OCI-LY3 (cell line): ENCODE measurements at regions not wholly inside any gene's neighbourhood (a gene's known extent, or its start where the extent isn't known, plus 50 kb on each side); places are given as distances from the start of the nearest gene placed in this dataset.

Source experiments
- EZH2phosphoT487 ChIP-seq: fragments of 200-600 bp; shearing (Covaris generic); IDR thresholded peaks from 2 replicates; pipeline ENCODE4 v1.6.1; 2018; ENCODE audit warnings: antibody characterized with exemption, mixed run types, low read depth
- TF ChIP-seq, protein P1 (sequence below): fragments of 200-600, 300-600 bp; sonication (generic); IDR thresholded peaks from 2 replicates; pipeline ENCODE4 v1.5.1; 2014; ENCODE audit warnings: antibody characterized with exemption, low read length, low read depth

DNA sequence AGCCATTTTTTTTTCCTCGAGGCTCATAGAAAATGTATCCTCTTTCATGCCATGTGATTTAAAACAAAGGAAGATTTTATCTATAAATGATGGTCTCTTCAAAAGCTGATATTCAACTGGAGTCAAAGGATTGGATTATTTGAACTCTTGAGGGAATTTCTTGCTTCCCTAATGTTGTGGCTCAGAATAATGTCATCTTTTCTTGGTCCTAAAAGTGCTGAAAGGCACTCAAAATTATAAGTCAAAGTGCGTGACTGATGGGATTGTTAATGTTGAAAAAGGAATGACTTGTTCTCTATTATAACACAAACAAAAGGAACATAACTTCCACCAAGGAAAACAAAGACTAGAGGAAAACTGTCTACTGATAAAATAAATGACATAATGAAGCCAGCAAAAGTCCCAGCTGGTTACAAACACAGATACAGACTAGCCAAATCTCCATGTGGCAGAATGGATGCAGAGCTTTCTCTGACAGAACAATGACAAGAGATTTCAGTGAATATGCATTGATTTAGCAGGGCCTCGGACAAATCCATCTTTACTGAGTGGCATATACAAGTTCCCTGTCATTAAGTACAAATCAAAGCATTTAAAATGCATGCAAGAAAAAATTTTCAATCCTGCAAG is 552.6 kb downstream of the GBA3 start:
- TF ChIP-seq EZH2phosphoT487 = no peak
- TF ChIP-seq, protein P1, sequence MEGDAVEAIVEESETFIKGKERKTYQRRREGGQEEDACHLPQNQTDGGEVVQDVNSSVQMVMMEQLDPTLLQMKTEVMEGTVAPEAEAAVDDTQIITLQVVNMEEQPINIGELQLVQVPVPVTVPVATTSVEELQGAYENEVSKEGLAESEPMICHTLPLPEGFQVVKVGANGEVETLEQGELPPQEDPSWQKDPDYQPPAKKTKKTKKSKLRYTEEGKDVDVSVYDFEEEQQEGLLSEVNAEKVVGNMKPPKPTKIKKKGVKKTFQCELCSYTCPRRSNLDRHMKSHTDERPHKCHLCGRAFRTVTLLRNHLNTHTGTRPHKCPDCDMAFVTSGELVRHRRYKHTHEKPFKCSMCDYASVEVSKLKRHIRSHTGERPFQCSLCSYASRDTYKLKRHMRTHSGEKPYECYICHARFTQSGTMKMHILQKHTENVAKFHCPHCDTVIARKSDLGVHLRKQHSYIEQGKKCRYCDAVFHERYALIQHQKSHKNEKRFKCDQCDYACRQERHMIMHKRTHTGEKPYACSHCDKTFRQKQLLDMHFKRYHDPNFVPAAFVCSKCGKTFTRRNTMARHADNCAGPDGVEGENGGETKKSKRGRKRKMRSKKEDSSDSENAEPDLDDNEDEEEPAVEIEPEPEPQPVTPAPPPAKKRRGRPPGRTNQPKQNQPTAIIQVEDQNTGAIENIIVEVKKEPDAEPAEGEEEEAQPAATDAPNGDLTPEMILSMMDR = no peak
